Transverse colon (tissue), 4 donors: ENCODE measurements at regions not wholly inside any gene's neighbourhood (a gene's known extent, or its start where the extent isn't known, plus 50 kb on each side); places are given as distances from the start of the nearest gene placed in this dataset.

Experiments
- POLR2A ChIP-seq: fragments of 450-650 bp; IDR thresholded peaks from one replicate; pipeline ENCODE4 v1.6.1; 2016; ENCODE audit warnings: antibody characterized with exemption, mild to moderate bottlenecking, moderate library complexity
- POLR2AphosphoS5 ChIP-seq, 3 donors: sonication (generic); formaldehyde crosslinking; IDR thresholded peaks; one replicate each; pipeline ENCODE4 v1.6.1; 2016; ENCODE audit warnings: antibody characterized with exemption in 3 of 3
- TF ChIP-seq, protein P1 (sequence below), 5 experiments: fragments of 200-600 bp in 3 of 5; fragments of 450-650 bp in 2 of 5; sonication (generic) in 3 of 5; IDR thresholded peaks; 1 replicate in 2 of 5; 2 replicates in 3 of 5; pipeline ENCODE4 v1.5.1; 2016 to 2017; ENCODE audit warnings: antibody characterized with exemption in 5 of 5, inconsistent platforms in 3 of 5, mild to moderate bottlenecking in 2 of 5, moderate library complexity in 1 of 5

DNA sequence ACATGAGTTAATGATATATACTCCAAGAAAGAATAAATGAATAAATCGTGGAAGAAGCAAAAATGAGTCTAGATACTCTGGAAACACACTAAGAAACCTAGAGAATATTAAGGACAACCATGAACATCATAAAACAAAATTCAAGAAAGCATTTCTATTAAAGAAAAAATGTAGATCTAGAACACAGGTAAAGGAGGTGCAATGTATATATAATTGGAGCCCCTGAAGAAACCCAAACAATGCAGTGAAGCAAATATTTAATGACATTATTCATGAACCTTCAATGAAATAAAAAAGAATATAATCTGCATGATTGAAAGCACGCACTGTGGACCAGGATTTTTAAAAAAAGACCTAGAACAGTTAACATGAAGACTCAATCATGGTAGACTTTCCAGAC, 150.1 kb downstream of the ATPSCKMT start:
- TF ChIP-seq, protein P1, sequence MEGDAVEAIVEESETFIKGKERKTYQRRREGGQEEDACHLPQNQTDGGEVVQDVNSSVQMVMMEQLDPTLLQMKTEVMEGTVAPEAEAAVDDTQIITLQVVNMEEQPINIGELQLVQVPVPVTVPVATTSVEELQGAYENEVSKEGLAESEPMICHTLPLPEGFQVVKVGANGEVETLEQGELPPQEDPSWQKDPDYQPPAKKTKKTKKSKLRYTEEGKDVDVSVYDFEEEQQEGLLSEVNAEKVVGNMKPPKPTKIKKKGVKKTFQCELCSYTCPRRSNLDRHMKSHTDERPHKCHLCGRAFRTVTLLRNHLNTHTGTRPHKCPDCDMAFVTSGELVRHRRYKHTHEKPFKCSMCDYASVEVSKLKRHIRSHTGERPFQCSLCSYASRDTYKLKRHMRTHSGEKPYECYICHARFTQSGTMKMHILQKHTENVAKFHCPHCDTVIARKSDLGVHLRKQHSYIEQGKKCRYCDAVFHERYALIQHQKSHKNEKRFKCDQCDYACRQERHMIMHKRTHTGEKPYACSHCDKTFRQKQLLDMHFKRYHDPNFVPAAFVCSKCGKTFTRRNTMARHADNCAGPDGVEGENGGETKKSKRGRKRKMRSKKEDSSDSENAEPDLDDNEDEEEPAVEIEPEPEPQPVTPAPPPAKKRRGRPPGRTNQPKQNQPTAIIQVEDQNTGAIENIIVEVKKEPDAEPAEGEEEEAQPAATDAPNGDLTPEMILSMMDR (IDR thresholded peaks at IDR 0.05), result no peak
- no peak for TF ChIP-seq POLR2AphosphoS5 (IDR thresholded peaks at IDR 0.05)
- TF ChIP-seq POLR2A, result no peak
